Natural killer cell (primary cell): ENCODE measurements at regions not wholly inside any gene's neighbourhood (a gene's known extent, or its start where the extent isn't known, plus 50 kb on each side); places are given as distances from the start of the nearest gene placed in this dataset.

Experiments used
- ATAC-seq, 3 donors: fragments of 150-1000 bp in 2 of 3; fragments of 200-7000 bp in 1 of 3; cut with Tn5 transposase; 1 replicate in 1 of 3; 2 replicates in 2 of 3; pipeline ENCODE4 v1.10.0; 2021; ENCODE audit warnings: mild to moderate bottlenecking in 2 of 3, moderate library complexity in 2 of 3
- DNase-seq, 2 donors: peaks; one replicate each; pipeline versions ENCODE4 v3.0.0 to v3.0.0-alpha.2; 2013 to 2021; ENCODE audit warnings: mixed read lengths in 1 of 2
- H3K27ac ChIP-seq: one replicate; pipeline ENCODE4 v1.5.1; 2013; ENCODE audit warnings: mild to moderate bottlenecking, low read length
- H3K27me3 ChIP-seq: one replicate; pipeline ENCODE4 v1.6.1; 2013; ENCODE audit warnings: low read length; ENCODE audit not compliant: control insufficient read depth, insufficient read depth
- H3K36me3 ChIP-seq: one replicate; pipeline ENCODE4 v1.6.1; 2013; ENCODE audit warnings: low read length; ENCODE audit not compliant: control insufficient read depth, insufficient read depth
- H3K4me1 ChIP-seq: one replicate; pipeline ENCODE4 v1.6.1; 2013; ENCODE audit warnings: low read length; ENCODE audit not compliant: control insufficient read depth, insufficient read depth
- H3K4me3 ChIP-seq: one replicate; pipeline ENCODE4 v1.5.1; 2013; ENCODE audit warnings: low read length
- H3K9me3 ChIP-seq: one replicate; pipeline ENCODE4 v1.6.1; 2013; ENCODE audit warnings: low read length; ENCODE audit not compliant: control insufficient read depth, insufficient read depth
- H3K27ac Mint-ChIP-seq, 2 donors: one replicate each; pipeline ENCODE4 v1.8.0; 2022; ENCODE audit warnings: mild to moderate bottlenecking in 2 of 2, mixed read lengths in 2 of 2, moderate library complexity in 1 of 2
- H3K27me3 Mint-ChIP-seq, 2 donors: one replicate each; pipeline ENCODE4 v1.8.0; 2022; ENCODE audit warnings: low read depth in 2 of 2, mixed read lengths in 2 of 2
- H3K36me3 Mint-ChIP-seq: one replicate; pipeline ENCODE4 v1.8.0; 2022; ENCODE audit warnings: mixed read lengths
- H3K4me1 Mint-ChIP-seq, 2 donors: one replicate each; pipeline ENCODE4 v1.8.0; 2022; ENCODE audit warnings: mixed read lengths in 2 of 2
- H3K4me3 Mint-ChIP-seq: one replicate; pipeline ENCODE4 v1.8.0; 2022; ENCODE audit warnings: mild to moderate bottlenecking, moderate library complexity, mixed read lengths
- H3K9me3 Mint-ChIP-seq, 2 donors: one replicate each; pipeline ENCODE4 v1.8.0; 2022; ENCODE audit warnings: mixed read lengths in 2 of 2
- WGBS: methylation state at CpG from one replicate; pipeline ENCODE4 v1.1.7; 2013; ENCODE audit warnings: missing lambda C conversion rate; ENCODE audit not compliant: insufficient coverage; 5-methylcytosine and 5-hydroxymethylcytosine counted together
- intact Hi-C: fragments of 100-400 bp; cut with micrococcal nuclease; formaldehyde crosslinking; loops from one replicate; pipeline ENCODE4 v1.14.2; 2022
- TF ChIP-seq, protein P1 (sequence below): fragments of 200-600 bp; IDR thresholded peaks from one replicate; pipeline ENCODE4 v1.8.0; 2022; ENCODE audit warnings: antibody characterized with exemption

- ATAC-seq, result no peak
- Mint-ChIP-seq H3K9me3 (peaks cover 0 to 2% of the 10 kb centered on the region in 2 donors), H3K36me3 (no peaks in the 10 kb centered on the region), H3K27me3 (no peaks in the 10 kb centered on the region), H3K27ac (no peak overlapping the region), H3K4me3 (no peak overlapping the region), H3K4me1 (no peaks in the 10 kb centered on the region)
- intact Hi-C loops, result no loop called here
- TF ChIP-seq, protein P1, sequence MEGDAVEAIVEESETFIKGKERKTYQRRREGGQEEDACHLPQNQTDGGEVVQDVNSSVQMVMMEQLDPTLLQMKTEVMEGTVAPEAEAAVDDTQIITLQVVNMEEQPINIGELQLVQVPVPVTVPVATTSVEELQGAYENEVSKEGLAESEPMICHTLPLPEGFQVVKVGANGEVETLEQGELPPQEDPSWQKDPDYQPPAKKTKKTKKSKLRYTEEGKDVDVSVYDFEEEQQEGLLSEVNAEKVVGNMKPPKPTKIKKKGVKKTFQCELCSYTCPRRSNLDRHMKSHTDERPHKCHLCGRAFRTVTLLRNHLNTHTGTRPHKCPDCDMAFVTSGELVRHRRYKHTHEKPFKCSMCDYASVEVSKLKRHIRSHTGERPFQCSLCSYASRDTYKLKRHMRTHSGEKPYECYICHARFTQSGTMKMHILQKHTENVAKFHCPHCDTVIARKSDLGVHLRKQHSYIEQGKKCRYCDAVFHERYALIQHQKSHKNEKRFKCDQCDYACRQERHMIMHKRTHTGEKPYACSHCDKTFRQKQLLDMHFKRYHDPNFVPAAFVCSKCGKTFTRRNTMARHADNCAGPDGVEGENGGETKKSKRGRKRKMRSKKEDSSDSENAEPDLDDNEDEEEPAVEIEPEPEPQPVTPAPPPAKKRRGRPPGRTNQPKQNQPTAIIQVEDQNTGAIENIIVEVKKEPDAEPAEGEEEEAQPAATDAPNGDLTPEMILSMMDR, result no peak
- H3K4me3 ChIP-seq, result no peak overlapping the region
- H3K36me3 ChIP-seq, result no peaks in the 10 kb centered on the region
- H3K27ac ChIP-seq, result no peak overlapping the region
- H3K9me3 ChIP-seq, result no peaks in the 10 kb centered on the region
- no peaks in the 10 kb centered on the region for H3K27me3 ChIP-seq
- H3K4me1 ChIP-seq, result no peaks in the 10 kb centered on the region
- DNase-seq, result no peak
- 100% methylated on average over 1 of the region's 1 CpG for WGBS
Measured at GRCh38 chrX:43317378-43317777, 338.7 kb upstream of the MAOA start.

DNA sequence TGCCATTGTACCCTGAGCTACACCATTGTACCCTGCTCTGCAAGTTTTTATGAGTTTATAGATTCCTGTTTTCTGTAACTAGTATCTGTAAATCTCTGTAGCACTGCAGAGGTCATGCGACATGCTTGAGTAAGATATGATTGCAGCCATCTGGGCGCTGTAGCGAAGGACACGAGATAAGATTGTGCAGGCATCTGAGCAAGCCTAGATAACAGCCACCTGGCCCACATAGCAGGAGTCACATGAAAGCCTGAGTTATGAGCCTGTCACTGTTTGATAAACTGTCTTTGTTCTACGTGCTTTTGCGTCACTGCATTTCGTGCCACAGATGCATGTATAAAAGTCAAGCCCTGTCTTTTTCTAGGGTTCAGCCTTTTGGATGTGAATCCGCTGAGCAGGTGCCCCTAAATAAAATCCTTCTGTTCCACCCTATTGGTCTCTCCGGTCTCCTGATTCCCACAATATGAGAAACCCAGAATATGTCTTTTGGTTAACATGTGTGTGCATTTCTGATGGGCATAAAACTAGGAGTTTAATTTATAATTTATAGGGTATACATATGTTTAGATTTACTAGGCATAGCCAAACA lies 327.6 kb upstream of the MAOA start:
- TF ChIP-seq, protein P1, result no peak
- H3K36me3 Mint-ChIP-seq, result peaks cover 6% of the 10 kb centered on the region
- WGBS, result 98% methylated on average over 8 of the region's 9 CpGs
- H3K9me3 Mint-ChIP-seq, result peaks cover 0 to under 1% of the 10 kb centered on the region in 2 donors
- no peaks in the 10 kb centered on the region for H3K4me1 Mint-ChIP-seq
- no peak overlapping the region for H3K27ac Mint-ChIP-seq
- Histone ChIP-seq H3K4me3 (no peak overlapping the region), H3K9me3 (peaks cover 5% of the 10 kb centered on the region), H3K36me3 (no peaks in the 10 kb centered on the region), H3K27ac (no peak overlapping the region), H3K27me3 (no peaks in the 10 kb centered on the region), H3K4me1 (no peaks in the 10 kb centered on the region)
- ATAC-seq (no peak), DNase-seq (no peak)
- no peak overlapping the region for H3K4me3 Mint-ChIP-seq
- no peaks in the 10 kb centered on the region for H3K27me3 Mint-ChIP-seq
- intact Hi-C loops, result no loop called here

- TF ChIP-seq, protein P1, result no peak
- H3K4me1 Mint-ChIP-seq, result no peaks in the 10 kb centered on the region
- H3K27ac Mint-ChIP-seq, result no peak overlapping the region
- Histone ChIP-seq H3K4me3 (no peak overlapping the region), H3K27ac (no peak overlapping the region), H3K4me1 (no peaks in the 10 kb centered on the region), H3K27me3 (no peaks in the 10 kb centered on the region), H3K9me3 (peaks cover 4% of the 10 kb centered on the region), H3K36me3 (no peaks in the 10 kb centered on the region)
- WGBS, result 86% methylated on average over 1 of the region's 1 CpG
- H3K9me3 Mint-ChIP-seq, result no peaks in the 10 kb centered on the region
- no peaks in the 10 kb centered on the region for H3K36me3 Mint-ChIP-seq
- ATAC-seq (no peak), DNase-seq (peak in 1 of 2 donors; percentile 18)
- intact Hi-C loops, result no loop called here
- H3K4me3 Mint-ChIP-seq, result no peak overlapping the region
- no peaks in the 10 kb centered on the region for H3K27me3 Mint-ChIP-seq
Measured at GRCh38 chrX:43333543-43333942, 322.6 kb upstream of the MAOA start.

DNA sequence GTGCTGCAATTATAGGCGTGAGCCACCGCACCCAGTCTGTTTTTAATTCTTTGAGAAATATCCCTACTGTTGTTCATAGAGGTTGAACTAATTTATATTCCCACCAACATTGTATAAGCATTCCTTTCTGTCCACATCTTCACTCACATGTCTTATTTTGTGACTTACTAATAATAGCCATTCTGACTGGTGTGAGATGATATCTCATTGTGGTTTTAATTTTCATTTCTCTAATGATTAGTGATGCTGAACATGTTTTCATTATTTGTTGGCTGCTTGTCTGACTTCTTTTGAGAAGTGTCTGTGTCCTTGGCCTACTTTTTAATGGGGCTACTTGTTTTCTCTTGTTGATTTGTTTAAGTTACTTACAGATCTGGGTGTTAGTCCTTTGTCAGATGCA lies 310.9 kb upstream of the MAOA start:
- no CpG with 5 or more reads among the region's 2 CpGs for WGBS
- intact Hi-C loops, result no loop called here

More for the DNA sequence above, 310.9 kb upstream of the MAOA start:
- Mint-ChIP-seq H3K9me3 (no peaks in the 10 kb centered on the region), H3K27ac (no peak overlapping the region), H3K36me3 (no peaks in the 10 kb centered on the region), H3K27me3 (peaks cover 3 to 5% of the 10 kb centered on the region in 2 donors), H3K4me3 (no peak overlapping the region), H3K4me1 (no peaks in the 10 kb centered on the region)
- H3K36me3 ChIP-seq, result no peaks in the 10 kb centered on the region
- DNase-seq (no peak), ATAC-seq (no peak)
- TF ChIP-seq, protein P1, result no peak
- H3K9me3 ChIP-seq, result no peaks in the 10 kb centered on the region
- no peak overlapping the region for H3K27ac ChIP-seq
- H3K4me1 ChIP-seq, result no peaks in the 10 kb centered on the region
- H3K4me3 ChIP-seq, result no peak overlapping the region
- no peaks in the 10 kb centered on the region for H3K27me3 ChIP-seq
